Esophagus squamous epithelium (tissue), 4 donors: ENCODE measurements at regions not wholly inside any gene's neighbourhood (a gene's known extent, or its start where the extent isn't known, plus 50 kb on each side); places are given as distances from the start of the nearest gene placed in this dataset.

ENCODE experiments used
- CTCF ChIP-seq, 6 experiments: fragments of 450-650 bp in 4 of 6; fragments of 200-600 bp in 2 of 6; sonication (generic) in 2 of 6; IDR thresholded peaks; one replicate each; pipeline ENCODE4 v1.5.1; 2016 to 2019; ENCODE audit warnings: antibody characterized with exemption in 6 of 6, mild to moderate bottlenecking in 4 of 6, moderate library complexity in 4 of 6
- POLR2A ChIP-seq, 4 donors: fragments of 450-650 bp; IDR thresholded peaks; one replicate each; pipeline ENCODE4 v1.6.1; 2017; ENCODE audit warnings: antibody characterized with exemption in 4 of 4, mild to moderate bottlenecking in 4 of 4, moderate library complexity in 3 of 4

- TF ChIP-seq CTCF (IDR thresholded peaks at IDR 0.05) (no peak), POLR2A (IDR thresholded peaks at IDR 0.05) (no peak)
Observed at GRCh38 chr7:10688544-10688943, 285.1 kb upstream of the PHF14 start.
